GM12874 (cell line): ENCODE measurements at regions not wholly inside any gene's neighbourhood (a gene's known extent, or its start where the extent isn't known, plus 50 kb on each side); places are given as distances from the start of the nearest gene placed in this dataset.

ENCODE experiments used
- TF ChIP-seq, protein P1 (sequence below): IDR thresholded peaks from 2 replicates; pipeline ENCODE4 v1.5.1; 2011; ENCODE audit warnings: low read depth, mild to moderate bottlenecking, control low read depth, low read length, moderate library complexity; ENCODE audit not compliant: insufficient read depth

DNA sequence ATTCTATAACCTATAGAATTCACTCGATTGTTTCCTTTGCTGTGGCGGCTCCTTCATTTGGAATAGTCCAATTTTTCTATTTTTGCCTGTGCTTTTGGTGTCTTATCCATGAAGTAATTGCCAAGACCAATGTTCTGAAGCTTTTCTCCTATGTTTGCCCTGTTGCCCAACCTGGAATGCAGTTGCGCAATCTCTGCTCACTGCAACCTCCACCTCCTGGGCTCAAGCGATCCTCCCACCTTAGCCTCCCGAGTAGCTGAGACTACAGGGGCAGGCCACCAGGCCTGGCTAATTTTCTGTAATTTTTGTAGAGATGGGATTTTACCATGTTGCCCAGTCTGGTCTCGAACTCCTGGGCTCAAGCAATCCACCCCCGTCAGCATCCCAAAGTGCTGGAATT lies 163.5 kb downstream of the OR2B2 start:
- TF ChIP-seq, protein P1, sequence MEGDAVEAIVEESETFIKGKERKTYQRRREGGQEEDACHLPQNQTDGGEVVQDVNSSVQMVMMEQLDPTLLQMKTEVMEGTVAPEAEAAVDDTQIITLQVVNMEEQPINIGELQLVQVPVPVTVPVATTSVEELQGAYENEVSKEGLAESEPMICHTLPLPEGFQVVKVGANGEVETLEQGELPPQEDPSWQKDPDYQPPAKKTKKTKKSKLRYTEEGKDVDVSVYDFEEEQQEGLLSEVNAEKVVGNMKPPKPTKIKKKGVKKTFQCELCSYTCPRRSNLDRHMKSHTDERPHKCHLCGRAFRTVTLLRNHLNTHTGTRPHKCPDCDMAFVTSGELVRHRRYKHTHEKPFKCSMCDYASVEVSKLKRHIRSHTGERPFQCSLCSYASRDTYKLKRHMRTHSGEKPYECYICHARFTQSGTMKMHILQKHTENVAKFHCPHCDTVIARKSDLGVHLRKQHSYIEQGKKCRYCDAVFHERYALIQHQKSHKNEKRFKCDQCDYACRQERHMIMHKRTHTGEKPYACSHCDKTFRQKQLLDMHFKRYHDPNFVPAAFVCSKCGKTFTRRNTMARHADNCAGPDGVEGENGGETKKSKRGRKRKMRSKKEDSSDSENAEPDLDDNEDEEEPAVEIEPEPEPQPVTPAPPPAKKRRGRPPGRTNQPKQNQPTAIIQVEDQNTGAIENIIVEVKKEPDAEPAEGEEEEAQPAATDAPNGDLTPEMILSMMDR = no peak

DNA sequence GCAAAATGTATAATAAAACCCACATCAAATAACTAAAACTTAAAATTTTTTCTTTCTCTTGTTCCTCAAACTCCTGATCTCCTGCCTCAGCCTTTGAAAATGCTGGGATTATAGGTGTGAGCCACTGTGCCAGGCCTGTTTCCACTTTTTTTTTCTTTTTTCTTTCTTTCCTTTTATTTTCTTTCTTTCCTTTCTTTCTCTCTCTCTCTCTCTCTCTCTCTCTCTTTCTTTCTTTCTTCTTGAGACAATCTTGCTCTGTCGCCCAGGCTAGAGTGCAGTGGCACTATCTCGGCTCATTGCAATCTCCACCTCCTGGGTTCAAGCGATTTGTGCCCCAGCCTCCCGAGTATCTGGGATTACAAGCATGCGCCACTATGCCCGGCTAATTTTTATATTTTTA lies 164.6 kb downstream of the OR2B2 start:
- TF ChIP-seq, protein P1 = no peak

DNA sequence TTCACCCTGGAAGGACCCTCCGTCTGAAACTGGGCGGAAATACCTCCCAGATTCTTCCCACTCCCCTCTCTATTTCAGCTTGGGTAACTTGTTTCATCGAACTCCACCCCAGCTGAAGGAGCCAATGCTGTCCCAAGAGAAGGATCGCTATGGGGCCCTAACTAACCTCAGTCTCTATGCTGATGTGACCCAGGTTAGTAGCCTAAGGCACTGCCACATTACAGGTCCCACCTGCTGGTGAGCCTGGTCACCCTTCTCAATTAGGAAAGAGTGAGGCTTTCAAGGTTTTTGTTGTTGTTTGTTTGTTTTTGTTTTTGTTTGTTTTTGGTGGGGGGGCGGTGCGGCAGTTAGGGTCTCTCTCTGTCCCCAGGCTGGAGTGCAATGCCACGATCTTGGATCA lies 168.4 kb downstream of the OR2B2 start:
- TF ChIP-seq, protein P1 = no peak

DNA sequence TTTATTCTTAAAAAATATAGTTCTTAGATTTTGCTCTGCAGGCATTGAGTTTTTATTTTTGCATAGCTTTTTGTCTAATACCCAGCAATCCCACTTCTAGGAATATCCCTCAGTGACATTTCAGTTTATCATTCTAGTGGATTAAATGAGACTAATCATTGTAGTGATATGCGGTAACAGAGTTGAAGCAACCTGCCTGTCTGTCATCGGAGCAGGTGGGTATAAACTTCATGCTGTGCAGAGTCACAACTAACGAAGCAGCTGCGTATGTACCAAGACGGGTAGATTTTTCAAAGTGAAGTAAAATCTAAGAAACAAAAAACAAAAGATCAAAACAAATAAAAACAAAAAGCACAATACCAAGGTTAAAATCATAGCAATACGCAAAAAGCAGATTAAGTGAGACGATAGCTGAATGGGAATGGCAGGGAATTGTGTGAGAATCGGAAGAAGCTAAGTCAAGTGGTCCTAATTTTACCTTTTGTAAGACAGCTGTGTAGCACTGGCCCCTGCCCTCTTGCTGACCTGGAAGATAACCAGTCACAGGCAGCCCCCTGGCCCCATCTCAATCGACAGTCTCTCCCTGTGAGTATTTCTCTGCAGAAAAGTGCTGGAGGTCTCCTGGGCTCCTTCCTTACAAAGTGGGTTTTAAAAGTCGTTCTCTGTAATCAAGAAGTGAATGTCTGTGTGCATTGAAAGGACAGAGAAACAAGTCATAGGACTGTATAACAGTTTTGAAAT lies 169.2 kb downstream of the OR2B2 start:
- TF ChIP-seq, protein P1 = no peak

DNA sequence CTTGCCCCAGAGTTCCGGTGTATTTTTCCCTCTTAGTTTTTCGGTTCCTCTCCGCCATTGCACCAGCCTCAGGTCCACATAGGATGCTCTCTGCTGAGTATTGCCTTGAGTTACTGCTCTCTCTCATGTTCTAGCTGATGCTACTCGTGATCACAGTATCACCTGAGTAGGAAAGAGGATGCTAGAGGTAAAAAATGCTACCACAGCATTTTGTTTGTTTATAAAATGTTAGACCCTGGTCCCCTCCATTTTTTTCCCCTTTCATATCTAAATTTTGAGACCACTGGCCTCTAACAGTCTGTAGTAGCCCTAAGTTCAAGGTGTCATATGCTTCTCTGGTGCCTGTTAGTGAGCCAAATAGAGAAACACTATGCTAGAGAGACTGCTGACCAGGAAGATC lies 175.5 kb downstream of the OR2B2 start:
- TF ChIP-seq, protein P1 = no peak

DNA sequence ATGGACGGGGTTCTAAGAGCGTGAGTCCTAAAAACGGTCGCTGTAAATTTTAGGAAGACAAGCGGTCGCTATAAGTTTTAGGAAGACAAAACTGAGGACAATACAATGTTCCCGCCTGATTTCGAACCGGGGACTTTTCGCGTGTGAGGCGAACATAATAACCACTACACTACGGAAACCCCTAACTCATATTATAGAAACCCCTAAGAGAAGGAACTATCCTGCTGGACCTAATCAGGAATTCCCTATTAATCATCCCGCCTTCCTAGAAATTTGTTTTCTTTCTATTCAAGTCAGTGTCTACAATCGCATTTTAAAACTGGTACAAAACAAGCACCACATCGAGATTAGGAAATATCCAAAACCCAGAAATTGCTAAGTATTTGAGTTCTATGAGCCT lies 183.8 kb downstream of the OR2B2 start:
- TF ChIP-seq, protein P1 = no peak

DNA sequence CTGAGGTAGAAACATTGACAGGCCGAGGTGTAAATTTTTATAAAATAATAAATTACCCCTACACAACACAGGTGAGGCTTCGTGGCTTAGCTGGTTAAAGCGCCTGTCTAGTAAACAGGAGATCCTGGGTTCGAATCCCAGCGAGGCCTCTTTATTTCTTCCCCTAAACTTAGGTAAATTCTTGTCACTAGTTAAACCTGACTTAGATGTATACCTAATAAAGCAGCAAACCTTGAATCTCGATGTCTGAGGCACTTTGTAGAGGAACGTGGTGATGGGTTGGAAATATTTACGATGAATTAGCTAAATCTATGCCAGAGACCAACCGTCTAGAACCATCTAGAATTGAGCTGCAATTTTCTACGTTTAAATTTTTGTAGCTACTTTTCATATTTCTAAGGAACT lies 185.6 kb downstream of the OR2B2 start:
- TF ChIP-seq, protein P1 = no peak
